OCI-LY7 (cell line): ENCODE measurements at regions not wholly inside any gene's neighbourhood (a gene's known extent, or its start where the extent isn't known, plus 50 kb on each side); places are given as distances from the start of the nearest gene placed in this dataset.

Experiments
- BruUV-seq: library from RNA; stranded (reverse); fragments of 400-500 nt; replicated peaks from 2 replicates; lab custom pipeline; 2021; lab: Mats Ljungman, UMichigan
- CTCF ChIA-PET: fragments of 300-600 bp; sonication (Branson Sonifier 250); formaldehyde crosslinking; loops from one replicate; lab custom pipeline; 2022; ENCODE audit warnings: antibody characterized with exemption; ENCODE audit not compliant: unreplicated experiment; lab: Charles Lee
- POLR2A ChIA-PET: fragments of 300-600 bp; sonication (Branson Sonifier 250); formaldehyde crosslinking; loops from one replicate; lab custom pipeline; 2022; ENCODE audit warnings: antibody characterized with exemption; lab: Charles Lee
- DNase-seq: peaks from one replicate; pipeline ENCODE4 v3.0.0-alpha.2; 2015; ENCODE audit warnings: low spot score
- H2AFZ ChIP-seq: fragments of 200-600 bp; sonication (generic), shearing (Covaris generic); 2 replicates; pipeline ENCODE4 v1.6.1; 2014; ENCODE audit warnings: mild to moderate bottlenecking, antibody characterized with exemption, low read length, moderate library complexity
- H3K27ac ChIP-seq: fragments of 200-600 bp; sonication (generic); 2 replicates; pipeline ENCODE4 v1.5.1; 2014; ENCODE audit warnings: mixed run types, low read depth, mild to moderate bottlenecking, moderate library complexity, low read length, inconsistent platforms; ENCODE audit not compliant: poor library complexity, severe bottlenecking
- H3K36me3 ChIP-seq: fragments of 200-600 bp; sonication (generic); 2 replicates; pipeline ENCODE4 v1.6.1; 2014; ENCODE audit warnings: mild to moderate bottlenecking, antibody characterized with exemption, low read length, moderate library complexity, mixed read lengths; ENCODE audit not compliant: insufficient read depth
- H3K4me1 ChIP-seq: fragments of 200-600 bp; sonication (generic); 2 replicates; pipeline ENCODE4 v1.5.1; 2014; ENCODE audit warnings: mild to moderate bottlenecking, low read length; ENCODE audit not compliant: insufficient read depth, poor library complexity, severe bottlenecking
- H3K4me2 ChIP-seq: fragments of 200-600 bp; sonication (generic); 2 replicates; pipeline ENCODE4 v1.6.1; 2014; ENCODE audit warnings: mild to moderate bottlenecking, low read length
- H3K4me3 ChIP-seq: fragments of 200-600 bp; sonication (generic); 2 replicates; pipeline ENCODE4 v1.5.1; 2014; ENCODE audit warnings: mild to moderate bottlenecking, low read depth, low read length; ENCODE audit not compliant: poor library complexity, severe bottlenecking
- H3K79me2 ChIP-seq: fragments of 200-600 bp; sonication (generic); 2 replicates; pipeline ENCODE4 v1.6.1; 2016; ENCODE audit warnings: low read depth, mild to moderate bottlenecking, low read length, moderate library complexity, mixed read lengths; ENCODE audit not compliant: insufficient read depth
- H3K9me2 ChIP-seq: fragments of 200-600 bp; sonication (generic); 2 replicates; pipeline ENCODE4 v1.6.1; 2016; ENCODE audit warnings: mild to moderate bottlenecking, low read length, mixed read lengths; ENCODE audit not compliant: insufficient read depth
- H3K9me3 ChIP-seq: fragments of 200-600 bp; sonication (generic); 2 replicates; pipeline ENCODE4 v1.6.1; 2014; ENCODE audit warnings: mild to moderate bottlenecking, mixed run types, low read length, mixed read lengths
- H4K20me1 ChIP-seq: fragments of 200-600 bp; sonication (generic); 2 replicates; pipeline ENCODE4 v1.6.1; 2014; ENCODE audit warnings: mild to moderate bottlenecking, antibody characterized with exemption, low read length, moderate library complexity, mixed read lengths; ENCODE audit not compliant: insufficient read depth
- EZH2phosphoT487 ChIP-seq: fragments of 200-600 bp; sonication (generic); IDR thresholded peaks from 2 replicates; pipeline ENCODE4 v1.6.1; 2018; ENCODE audit warnings: low read depth, borderline replicate concordance, mild to moderate bottlenecking, mixed run types, antibody characterized with exemption, low read length, moderate library complexity, mixed read lengths
- intact Hi-C: fragments of 100-400 bp; cut with micrococcal nuclease; formaldehyde crosslinking; loops from one replicate; pipeline ENCODE4 v1.10.0; 2022; ENCODE audit not compliant: unreplicated experiment
- TF ChIP-seq, protein P1 (sequence below): fragments of 200-600 bp; sonication (generic); conservative IDR thresholded peaks from 2 replicates; pipeline ENCODE4 v1.5.1; 2014; ENCODE audit warnings: mild to moderate bottlenecking, antibody characterized with exemption, low read length, moderate library complexity, mixed read lengths

DNA sequence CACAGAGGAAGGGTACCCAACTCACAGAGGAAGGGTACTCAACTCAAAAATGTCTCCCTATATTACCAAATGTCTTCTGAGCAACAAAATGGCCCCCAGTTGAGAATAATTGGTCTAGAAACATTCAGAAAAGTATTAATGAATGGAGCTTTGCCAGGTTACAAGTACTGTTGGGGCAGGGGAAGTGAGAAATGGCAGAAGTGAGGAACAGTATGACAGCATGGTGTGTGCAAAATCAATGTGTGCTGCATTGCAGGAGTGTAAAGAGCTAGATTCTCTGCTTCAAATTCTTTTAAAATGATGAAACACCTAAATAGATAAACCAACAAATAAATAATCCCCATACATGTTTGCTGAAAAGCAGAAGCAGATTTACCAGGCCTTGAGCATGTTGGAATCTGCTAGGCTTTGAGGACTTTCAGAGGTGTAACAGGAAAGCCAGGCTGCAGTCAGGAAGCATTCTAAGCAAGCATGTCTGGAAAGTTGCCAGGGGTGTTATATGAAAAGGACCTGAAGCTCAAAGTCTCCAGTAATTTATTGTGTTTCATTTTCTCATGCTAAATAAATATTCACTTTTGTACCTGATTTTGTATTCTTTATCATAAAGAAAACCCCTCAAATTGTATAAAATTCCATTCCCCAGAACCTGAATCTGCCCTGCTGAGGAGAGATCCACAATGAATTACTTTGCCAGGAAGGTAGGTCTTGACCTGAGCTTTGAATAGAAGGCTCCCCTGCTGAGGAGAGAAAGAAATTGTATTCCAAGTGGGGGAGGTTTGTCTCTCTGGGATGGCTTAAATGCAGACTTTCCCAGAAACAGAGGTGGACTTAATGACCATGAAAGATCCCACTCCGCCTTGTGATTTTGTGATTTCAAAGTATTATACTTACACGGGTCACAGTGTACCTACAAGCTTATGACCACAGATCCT lies 265.0 kb upstream of the MARCKS start:
- peaks cover 6% of the 10 kb centered on the region; the same call in 1 of the 2 replicates for H3K9me3 ChIP-seq
- no peak overlapping the region for H3K4me3 ChIP-seq
- BruUV-seq: no TSS peak
- POLR2A ChIA-PET: interaction anchor here (0.9 to 1.0 kb wide), 2 partner anchors 22 to 38 kb away, joined by 3 to 4 read pairs; no protein-coding TSS in a partner anchor
- H4K20me1 ChIP-seq: no peaks in the 10 kb centered on the region
- intact Hi-C loops: no loop called here
- H3K9me2 ChIP-seq: no peaks in the 10 kb centered on the region
- H2AFZ ChIP-seq: peak overlapping the region; percentile 70; the same call in 1 of the 2 replicates
- TF ChIP-seq, protein P1, sequence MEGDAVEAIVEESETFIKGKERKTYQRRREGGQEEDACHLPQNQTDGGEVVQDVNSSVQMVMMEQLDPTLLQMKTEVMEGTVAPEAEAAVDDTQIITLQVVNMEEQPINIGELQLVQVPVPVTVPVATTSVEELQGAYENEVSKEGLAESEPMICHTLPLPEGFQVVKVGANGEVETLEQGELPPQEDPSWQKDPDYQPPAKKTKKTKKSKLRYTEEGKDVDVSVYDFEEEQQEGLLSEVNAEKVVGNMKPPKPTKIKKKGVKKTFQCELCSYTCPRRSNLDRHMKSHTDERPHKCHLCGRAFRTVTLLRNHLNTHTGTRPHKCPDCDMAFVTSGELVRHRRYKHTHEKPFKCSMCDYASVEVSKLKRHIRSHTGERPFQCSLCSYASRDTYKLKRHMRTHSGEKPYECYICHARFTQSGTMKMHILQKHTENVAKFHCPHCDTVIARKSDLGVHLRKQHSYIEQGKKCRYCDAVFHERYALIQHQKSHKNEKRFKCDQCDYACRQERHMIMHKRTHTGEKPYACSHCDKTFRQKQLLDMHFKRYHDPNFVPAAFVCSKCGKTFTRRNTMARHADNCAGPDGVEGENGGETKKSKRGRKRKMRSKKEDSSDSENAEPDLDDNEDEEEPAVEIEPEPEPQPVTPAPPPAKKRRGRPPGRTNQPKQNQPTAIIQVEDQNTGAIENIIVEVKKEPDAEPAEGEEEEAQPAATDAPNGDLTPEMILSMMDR: no peak
- TF ChIP-seq EZH2phosphoT487: no peak
- CTCF ChIA-PET: interaction anchor here (0.6 kb wide), 1 partner anchor 592 kb away, joined by 3 read pairs; no protein-coding TSS in a partner anchor
- H3K36me3 ChIP-seq: no peaks in the 10 kb centered on the region
- H3K4me1 ChIP-seq: peaks cover 20% of the 10 kb centered on the region
- H3K79me2 ChIP-seq: no peaks in the 10 kb centered on the region
- peak overlapping the region; percentile 24; the same call in 1 of the 2 replicates for H3K4me2 ChIP-seq
- H3K27ac ChIP-seq: no peak overlapping the region
- DNase-seq: no peak

DNA sequence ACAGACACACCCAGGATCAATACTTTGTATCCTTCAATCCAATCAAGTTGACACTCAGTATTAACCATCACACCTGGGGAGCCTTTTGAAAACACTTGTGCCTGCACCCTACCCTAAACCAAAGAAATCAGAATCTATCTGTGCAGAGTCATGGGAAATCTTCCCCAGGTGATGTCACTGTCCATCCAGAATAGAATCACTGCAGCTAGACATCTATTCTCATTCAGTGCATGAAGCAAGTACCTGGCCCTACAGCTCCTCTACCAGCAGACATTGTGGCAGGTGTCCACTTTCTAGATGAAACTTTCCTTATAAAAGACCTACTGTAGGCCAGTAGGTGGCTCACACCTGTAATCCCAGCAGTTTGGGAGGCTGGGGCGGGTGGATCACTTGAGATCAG lies 262.4 kb upstream of the MARCKS start:
- H3K27ac ChIP-seq: no peak overlapping the region
- no peaks in the 10 kb centered on the region for H4K20me1 ChIP-seq
- no peaks in the 10 kb centered on the region for H3K79me2 ChIP-seq
- no peaks in the 10 kb centered on the region for H3K9me2 ChIP-seq
- no peak for TF ChIP-seq EZH2phosphoT487
- TF ChIP-seq, protein P1: no peak
- intact Hi-C loops: no loop called here
- peaks cover 22% of the 10 kb centered on the region for H3K4me1 ChIP-seq
- H3K36me3 ChIP-seq: no peaks in the 10 kb centered on the region
- H3K9me3 ChIP-seq: peaks cover 6% of the 10 kb centered on the region; the same call in 1 of the 2 replicates
- no peak overlapping the region for H3K4me2 ChIP-seq
- DNase-seq: peak; percentile 5
- ChIA-PET CTCF (no interaction called here), POLR2A (no interaction called here)
- BruUV-seq: no TSS peak
- no peak overlapping the region for H3K4me3 ChIP-seq
- no peak overlapping the region for H2AFZ ChIP-seq
